IPS DF 4.7 (cell line): ENCODE measurements at regions not wholly inside any gene's neighbourhood (a gene's known extent, or its start where the extent isn't known, plus 50 kb on each side); places are given as distances from the start of the nearest gene placed in this dataset.

ENCODE experiments used
- DNase-seq: peaks from one replicate; pipeline ENCODE4 v3.0.0-alpha.2; 2013; ENCODE audit warnings: low spot score; ENCODE audit errors: extremely low read depth

- no peak for DNase-seq
Measured at GRCh38 chr6:113649276-113649675, 207.9 kb upstream of the MARCKS start.

GRCh38 chr6:113649880-113650609 lies 207.1 kb upstream of the MARCKS start:
- no peak for DNase-seq

- DNase-seq, result no peak
Measured at GRCh38 chr6:113650610-113650979, 206.6 kb upstream of the MARCKS start.

GRCh38 chr6:113651120-113651519 lies 206.0 kb upstream of the MARCKS start:
- no peak for DNase-seq

GRCh38 chr6:113651920-113652319 lies 205.2 kb upstream of the MARCKS start:
- DNase-seq, result no peak

GRCh38 chr6:113653275-113653674 lies 203.9 kb upstream of the MARCKS start:
- DNase-seq, result no peak

- DNase-seq, result no peak
Measured at GRCh38 chr6:113654396-113654795, 202.7 kb upstream of the MARCKS start.

- DNase-seq, result no peak
Measured at GRCh38 chr6:113655761-113656160, 201.4 kb upstream of the MARCKS start.

GRCh38 chr6:113659762-113660404 lies 197.3 kb upstream of the MARCKS start:
- no peak for DNase-seq

GRCh38 chr6:113660819-113661218 lies 196.3 kb upstream of the MARCKS start:
- no peak for DNase-seq

GRCh38 chr6:113662093-113662665 lies 195.0 kb upstream of the MARCKS start:
- no peak for DNase-seq

GRCh38 chr6:113662688-113663333 lies 194.3 kb upstream of the MARCKS start:
- DNase-seq, result no peak

GRCh38 chr6:113664909-113665308 lies 192.2 kb upstream of the MARCKS start:
- DNase-seq, result no peak

- DNase-seq, result no peak
Measured at GRCh38 chr6:113668641-113669408, 188.3 kb upstream of the MARCKS start.

GRCh38 chr6:113669606-113670005 lies 187.5 kb upstream of the MARCKS start:
- DNase-seq, result no peak

- no peak for DNase-seq
Measured at GRCh38 chr6:113671421-113671820, 185.7 kb upstream of the MARCKS start.

- DNase-seq, result no peak
Measured at GRCh38 chr6:113672491-113673149, 184.5 kb upstream of the MARCKS start.

- no peak for DNase-seq
Measured at GRCh38 chr6:113674075-113674474, 183.1 kb upstream of the MARCKS start.

- DNase-seq, result no peak
Measured at GRCh38 chr6:113676057-113676456, 181.1 kb upstream of the MARCKS start.

GRCh38 chr6:113676968-113677367 lies 180.2 kb upstream of the MARCKS start:
- no peak for DNase-seq

- no peak for DNase-seq
Measured at GRCh38 chr6:113679051-113679450, 178.1 kb upstream of the MARCKS start.
